ENCODE measurements at regions not wholly inside any gene's neighbourhood (a gene's known extent, or its start where the extent isn't known, plus 50 kb on each side); places are given as distances from the start of the nearest gene placed in this dataset.
"Not testable (repeated sequence)": the region's sequence is repeated elsewhere in the genome, so short reads cannot be mapped to it uniquely, and the experiment has no call there.

DNA sequence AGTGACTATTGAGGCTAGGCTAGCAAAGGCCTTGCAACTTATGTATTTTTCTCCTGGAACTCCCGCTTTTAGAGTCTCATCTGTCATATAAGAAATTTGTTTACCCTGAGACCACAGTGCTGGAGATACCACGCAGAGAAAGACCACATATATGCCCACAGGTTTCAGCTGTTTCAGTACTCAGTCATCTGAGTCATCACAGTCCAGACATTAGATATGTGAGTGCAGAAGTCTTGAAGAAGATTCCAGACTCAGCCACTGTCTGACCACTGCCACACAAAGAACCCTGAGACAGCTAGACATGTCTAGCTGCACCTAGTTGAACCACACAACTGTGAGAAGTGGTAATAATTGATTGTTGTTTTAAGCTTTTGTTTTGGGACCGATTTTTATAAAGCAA is 648.3 kb downstream of the EPM2A start:
- DNase-seq: no peak

- no peak for DNase-seq
Observed at GRCh38 chr6:145090801-145091585, 644.3 kb downstream of the EPM2A start.

DNA sequence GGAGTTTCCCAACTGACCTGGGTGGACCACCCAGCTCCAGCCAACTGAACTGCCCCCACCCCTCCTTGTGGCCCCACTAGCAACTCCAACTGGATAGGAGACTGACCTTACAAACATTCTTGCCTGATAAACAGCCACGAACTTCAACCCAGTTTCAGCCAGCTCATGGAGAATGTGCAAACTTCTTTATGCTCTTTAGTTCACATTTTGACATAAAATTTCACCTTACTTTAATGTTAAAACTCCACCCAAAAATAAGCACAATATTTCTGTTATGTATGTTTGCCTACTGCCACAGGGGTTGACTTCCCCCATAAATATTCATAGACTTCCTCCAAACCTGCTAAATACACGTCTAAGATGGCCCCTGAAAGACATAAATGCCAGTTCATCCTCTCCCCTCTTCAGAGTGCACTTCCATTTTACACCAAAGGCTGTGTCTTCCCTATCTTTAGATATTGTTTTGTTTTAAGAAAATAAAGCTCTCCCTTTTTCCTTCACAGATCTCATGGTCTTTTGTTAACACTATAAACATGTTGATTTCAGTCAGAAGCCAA is 643.7 kb downstream of the EPM2A start:
- no peak for DNase-seq

DNA sequence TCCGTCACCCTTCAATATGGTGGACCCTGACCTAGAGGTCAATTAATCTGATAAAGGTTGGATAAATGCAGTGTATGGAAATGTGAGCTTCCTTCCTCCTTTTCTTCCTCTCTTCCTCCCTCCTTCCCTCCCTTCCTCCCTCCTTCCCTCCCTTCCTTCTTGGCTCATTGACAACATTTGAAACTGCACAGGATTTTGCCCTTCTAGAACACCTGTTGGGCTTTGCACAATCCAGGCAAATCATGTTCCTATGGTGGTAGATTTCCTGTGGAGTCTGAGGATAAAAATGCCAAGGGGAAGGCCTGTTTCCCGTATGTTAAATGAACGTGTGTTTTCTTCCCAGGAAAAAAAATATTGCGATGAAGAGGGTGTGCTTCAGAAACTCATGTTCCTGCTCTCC is 642.8 kb downstream of the EPM2A start:
- DNase-seq: no peak

DNA sequence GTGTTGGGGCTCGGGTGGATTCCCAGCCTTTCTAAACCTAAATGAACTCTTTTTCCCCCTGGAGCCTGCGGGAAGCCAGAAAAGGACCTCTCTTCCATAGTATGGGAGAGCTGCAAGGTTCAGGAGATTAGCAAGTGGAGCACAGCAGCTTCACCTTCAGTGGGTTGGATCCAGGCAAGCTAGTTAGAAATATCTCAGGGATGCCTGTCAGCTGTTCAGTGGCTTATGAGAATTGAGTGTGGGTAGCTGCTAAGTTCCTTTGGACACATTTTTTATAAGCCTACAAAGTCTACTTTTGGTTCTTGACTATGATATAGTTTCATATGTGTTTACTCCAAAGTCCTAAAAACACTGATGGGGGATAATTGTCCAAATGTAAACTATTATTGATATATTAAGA is 642.1 kb downstream of the EPM2A start:
- no peak for DNase-seq

- no peak for DNase-seq
Observed at GRCh38 chr6:145096846-145097245, 638.5 kb downstream of the EPM2A start.

DNA sequence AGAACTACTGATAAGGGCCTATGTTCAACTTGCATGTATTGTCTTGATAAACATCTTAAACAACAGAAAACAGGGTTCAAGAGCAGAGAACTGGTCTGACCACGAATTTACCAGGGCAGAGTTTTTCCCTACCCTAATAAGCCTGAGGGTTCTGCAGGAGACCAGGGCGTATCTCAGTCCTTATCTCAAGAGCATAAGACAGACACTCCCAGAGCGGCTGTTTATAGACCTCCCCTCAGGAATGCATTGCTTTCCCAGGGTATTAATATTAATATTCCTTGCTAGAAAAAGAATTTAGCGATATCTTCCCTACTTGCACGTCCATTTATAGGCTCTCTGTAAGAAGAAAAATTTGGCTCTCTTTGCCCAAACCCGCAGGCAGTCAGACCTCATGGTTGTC is 637.2 kb downstream of the EPM2A start:
- not testable (repeated sequence) for DNase-seq

DNA sequence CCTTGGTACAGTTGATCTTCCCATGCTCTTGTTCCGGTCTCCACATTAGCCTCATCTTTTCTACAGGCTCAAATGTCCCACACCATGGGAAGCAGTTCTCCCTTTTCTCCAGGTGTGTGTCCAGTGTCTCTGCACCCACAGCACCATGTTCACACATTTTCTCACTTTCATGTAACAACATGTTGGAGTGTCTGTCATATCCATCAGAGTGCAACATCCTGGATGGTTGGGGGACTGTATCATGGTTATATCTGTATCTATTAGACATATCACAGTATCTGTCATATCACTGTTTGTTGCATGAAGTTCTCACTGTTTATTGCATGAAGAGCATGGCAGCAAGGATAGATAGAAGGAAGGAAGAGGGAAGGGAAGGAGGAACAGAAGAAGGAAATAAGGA is 635.6 kb downstream of the EPM2A start:
- no peak for DNase-seq

DNA sequence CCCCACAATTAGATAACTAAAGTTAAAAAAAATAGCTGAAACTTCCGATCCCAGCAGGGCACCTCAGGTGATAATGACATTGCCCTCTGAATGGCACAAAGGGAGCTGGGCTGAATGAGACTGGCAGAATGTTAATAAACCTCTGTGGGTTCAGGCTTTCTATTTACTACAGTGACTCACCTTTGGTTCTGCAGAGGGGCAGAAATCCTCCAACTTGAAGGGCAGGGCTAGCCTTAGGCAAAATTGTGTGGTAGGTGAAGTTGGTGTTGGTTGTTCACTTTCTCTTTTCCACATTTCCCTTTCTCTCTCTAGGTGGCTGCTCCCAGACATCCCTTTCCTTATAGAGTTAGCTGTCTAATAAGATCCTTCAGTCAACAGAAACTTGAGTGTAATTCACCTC is 625.2 kb downstream of the EPM2A start:
- no peak for DNase-seq

DNA sequence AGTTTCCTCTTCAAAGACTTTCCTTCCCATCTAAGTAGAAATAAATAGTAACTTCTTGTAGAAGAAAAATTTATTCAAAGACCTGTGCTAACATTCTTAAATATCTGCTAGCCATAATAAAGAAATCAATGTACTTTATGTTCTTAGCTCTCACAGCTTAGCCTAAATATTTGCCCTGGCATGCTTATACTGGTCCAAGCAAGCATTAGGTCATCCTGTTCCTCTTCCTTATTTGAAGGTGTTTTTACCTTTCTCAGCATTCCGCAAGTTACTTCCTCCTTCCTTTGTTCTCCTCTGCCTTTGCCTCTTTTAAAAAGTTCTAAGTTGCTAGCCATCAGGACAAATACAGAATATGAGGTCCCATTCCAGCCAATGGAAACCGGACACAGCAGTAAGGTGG is 623.9 kb downstream of the EPM2A start:
- DNase-seq: not testable (repeated sequence)

DNA sequence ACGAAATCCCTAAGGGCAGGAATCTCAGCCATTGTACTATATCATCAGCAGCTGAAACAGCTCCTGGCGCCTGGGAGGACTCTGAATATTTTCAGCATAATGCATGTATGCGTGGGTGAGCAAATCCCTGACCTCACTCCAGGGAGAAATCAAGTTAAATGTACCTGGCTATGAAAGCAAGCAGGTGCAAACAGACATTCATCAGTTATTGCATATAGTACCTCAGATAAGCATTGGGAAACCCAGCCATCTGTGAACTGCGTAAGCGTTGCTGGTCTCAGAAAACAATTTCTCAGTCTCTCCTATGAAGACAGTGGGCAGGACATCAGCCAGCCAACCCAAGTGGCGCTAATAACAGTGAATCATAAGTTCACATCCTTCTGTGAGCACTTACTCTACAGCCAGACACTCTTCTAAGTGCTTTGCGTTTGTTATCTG is 622.6 kb downstream of the EPM2A start:
- no peak for DNase-seq

GRCh38 chr6:145115638-145116037 is 619.7 kb downstream of the EPM2A start:
- DNase-seq: no peak

DNA sequence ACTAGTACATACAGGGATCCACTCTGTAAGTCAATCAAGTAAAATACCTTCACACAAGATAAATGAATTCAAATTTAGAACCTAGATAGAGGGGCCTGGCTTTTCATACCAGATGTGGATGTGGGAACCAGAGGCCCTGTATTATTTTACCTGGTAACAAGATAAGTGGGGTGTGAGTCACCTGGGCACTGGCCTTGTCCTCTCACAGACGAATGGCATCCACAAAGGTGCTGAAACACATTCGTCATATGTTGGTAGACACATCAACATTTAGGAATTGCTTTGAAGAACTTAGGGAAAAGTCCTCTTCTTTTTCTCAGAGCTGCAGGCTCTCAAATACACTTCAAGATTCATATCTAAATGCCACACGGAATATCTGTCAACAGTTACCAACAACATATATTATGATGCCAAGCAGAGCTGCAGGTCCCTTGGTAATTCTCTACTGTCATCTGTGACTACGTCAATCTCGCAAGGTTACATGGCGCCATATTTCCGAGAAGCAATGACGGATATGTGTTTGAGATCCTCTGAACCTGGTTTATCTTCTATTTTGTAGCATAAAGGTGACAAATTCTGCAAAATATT is 618.6 kb downstream of the EPM2A start:
- DNase-seq: no peak

DNA sequence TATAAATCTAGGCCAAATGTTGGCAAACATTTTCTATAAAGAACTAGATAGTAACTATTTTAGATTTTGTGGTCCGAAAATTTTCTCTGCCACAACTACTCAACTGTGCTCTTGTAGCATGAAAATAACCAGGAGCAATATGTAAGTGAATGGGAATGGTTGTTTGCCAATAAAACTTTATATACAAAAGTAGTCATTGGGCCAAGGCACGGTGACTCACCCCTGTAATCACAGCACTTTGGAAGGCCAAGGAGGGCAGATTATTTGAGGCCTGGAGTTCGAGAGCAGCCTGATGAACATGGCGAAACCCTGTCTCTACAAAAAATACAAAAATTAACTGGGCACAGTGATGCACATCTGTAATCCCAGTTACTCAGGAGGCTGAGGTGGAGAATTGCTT is 617.1 kb downstream of the EPM2A start:
- DNase-seq: no peak

- no peak for DNase-seq
Observed at GRCh38 chr6:145119081-145119480, 616.2 kb downstream of the EPM2A start.

- no peak for DNase-seq
Observed at GRCh38 chr6:145132709-145133108, 602.6 kb downstream of the EPM2A start.

- DNase-seq: no peak
Observed at GRCh38 chr6:145135702-145136101, 599.6 kb downstream of the EPM2A start.

DNA sequence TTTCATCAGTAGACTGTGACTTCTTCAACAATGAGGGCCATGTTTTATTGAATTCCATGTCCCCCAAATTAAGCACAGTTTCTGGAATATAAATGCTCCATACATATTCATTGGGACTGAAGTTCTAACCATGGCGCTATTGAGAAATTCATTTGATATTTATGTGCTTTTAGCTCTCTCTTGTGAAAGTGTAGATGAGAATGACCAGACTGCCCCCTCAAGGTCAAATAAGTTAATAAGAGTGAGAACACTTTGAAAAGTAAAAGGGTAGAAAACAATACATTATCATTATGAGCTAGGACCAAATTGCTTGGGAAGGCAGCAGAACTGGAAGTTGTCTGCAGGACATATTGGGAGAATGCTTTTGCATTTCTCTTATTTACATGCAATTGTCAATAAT is 597.9 kb downstream of the EPM2A start:
- DNase-seq: no peak

DNA sequence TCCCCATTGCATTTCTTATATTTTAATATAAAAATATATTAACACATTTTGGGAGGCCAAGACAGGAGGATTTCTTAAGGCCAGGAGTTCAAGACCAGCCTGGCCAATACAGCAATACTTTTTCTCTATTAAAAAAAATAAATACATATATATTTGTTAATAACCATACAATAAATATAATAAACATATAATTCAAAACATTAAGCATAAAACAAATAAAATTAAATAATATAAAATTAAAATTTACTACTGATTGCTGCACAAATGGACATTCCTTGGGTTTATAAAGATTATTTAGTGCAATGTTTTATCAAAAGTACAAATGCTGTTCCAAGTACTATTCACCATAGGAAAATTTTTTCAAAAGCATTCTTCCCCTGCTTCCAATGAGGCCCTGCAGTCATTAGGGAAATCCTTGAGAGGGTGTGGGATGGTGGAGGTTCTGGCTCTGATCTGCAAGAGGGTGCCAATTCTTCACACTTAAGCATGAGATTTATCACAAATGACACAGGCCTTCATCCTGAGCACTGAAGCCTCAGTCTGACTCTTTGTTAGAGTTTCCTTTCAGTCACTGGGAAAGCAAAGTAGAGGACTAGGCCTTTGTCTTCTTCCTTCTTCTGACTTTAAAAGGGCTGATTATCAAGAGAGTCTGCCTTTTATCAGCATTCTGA is 596.7 kb downstream of the EPM2A start:
- no peak for DNase-seq

DNA sequence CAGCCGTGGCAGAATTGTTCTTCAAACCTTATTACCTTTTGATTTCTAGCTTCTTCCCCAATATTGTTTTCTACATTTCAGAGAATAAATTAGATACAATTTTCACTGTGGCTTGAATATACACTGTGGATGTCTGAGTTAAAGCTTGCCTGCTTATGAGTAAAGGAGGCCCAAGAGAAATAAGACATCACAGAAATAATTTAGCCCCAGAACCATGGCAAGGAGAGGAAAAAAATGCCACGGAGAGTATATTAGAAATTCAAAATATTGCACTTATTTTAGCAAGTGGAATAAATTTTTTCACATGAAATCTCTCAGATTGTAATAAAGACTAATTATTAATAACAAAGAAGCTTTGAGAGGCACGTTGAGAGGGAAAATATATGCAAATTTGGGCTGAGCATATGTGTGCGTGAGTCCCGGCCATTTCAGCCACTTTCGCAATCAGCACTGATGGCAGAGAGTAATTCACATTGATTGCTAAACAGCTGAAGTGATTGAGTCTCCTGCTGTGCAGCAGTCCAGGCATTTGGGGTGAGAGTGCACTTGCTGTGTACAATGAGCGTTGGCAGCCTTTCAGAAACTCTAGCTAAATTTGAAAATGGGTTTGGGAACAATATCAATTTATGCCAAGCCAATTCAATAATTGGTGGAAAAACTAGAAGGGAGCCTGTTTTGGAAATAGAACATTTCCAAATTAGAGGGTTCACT is 596.0 kb downstream of the EPM2A start:
- DNase-seq: no peak

DNA sequence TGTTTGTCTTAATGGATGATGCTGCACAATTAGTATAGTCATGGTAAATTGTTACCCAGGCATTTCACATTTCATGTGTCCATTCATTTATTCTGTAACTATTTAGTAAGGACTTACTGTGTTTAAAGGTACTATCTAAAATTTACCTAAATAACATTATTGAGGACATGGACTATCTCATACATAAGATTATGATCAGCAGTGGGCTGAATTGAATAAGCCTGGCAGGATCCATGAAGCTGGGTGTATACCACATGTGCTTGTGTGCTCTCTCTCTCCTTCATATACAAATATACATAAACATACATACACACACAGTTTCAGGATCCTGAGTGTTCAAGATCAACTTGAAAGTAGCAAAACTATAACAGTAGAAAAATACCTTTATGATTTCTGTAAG is 595.4 kb downstream of the EPM2A start:
- no peak for DNase-seq

GRCh38 chr6:145141572-145141971 is 593.7 kb downstream of the EPM2A start:
- DNase-seq: no peak

DNA sequence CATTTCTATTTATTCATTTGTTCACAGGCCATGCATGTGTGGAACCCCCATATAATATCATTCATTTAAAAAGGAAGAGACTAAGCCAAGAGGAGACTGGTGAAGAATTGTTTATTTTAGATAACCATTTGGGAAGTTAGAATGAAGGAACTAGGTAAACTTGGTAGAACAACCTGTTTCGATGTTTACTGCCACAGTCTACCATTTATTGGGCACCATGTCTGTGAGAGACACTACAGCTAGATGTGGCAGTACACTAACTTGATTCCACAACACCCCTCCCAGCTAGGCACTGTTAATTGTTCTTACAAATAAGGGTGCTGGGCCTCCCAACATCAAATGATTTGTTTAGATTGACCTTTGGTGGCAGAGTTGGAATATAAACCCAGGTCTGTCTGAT is 592.4 kb downstream of the EPM2A start:
- no peak for DNase-seq
